SK-N-SH treated with all-trans-retinoic acid at 6 μM for 48 hours (cell line): ENCODE measurements at regions not wholly inside any gene's neighbourhood (a gene's known extent, or its start where the extent isn't known, plus 50 kb on each side); places are given as distances from the start of the nearest gene placed in this dataset.
"Not testable (repeated sequence)": the region's sequence is repeated elsewhere in the genome, so short reads cannot be mapped to it uniquely, and the experiment has no call there.

ENCODE experiments used
- ATAC-seq: fragments of 200-7000 bp; cut with Tn5 transposase; 3 replicates; pipeline ENCODE4 v1.9.1; 2020; ENCODE audit warnings: mild to moderate bottlenecking, moderate library complexity
- ARNTL ChIP-seq: fragments of 450-650 bp; formaldehyde crosslinking; IDR thresholded peaks from 2 replicates; pipeline ENCODE4 v1.5.0; 2020; ENCODE audit warnings: low read depth, mild to moderate bottlenecking, moderate library complexity, borderline replicate concordance
- BACH2 ChIP-seq: fragments of 250-450 bp; sonication (Bioruptor Pico); IDR thresholded peaks from 2 replicates; pipeline ENCODE4 v1.9.0; 2021; ENCODE audit warnings: mild to moderate bottlenecking, borderline replicate concordance
- CSDC2 ChIP-seq: fragments of 250-450 bp; sonication (Bioruptor Pico); IDR thresholded peaks from 2 replicates; pipeline ENCODE4 v1.5.0; 2020; ENCODE audit warnings: mild to moderate bottlenecking, moderate library complexity
- ESRRG ChIP-seq: fragments of 250-450 bp; sonication (Bioruptor Pico); IDR thresholded peaks from 2 replicates; pipeline ENCODE4 v1.6.1; 2021; ENCODE audit warnings: mild to moderate bottlenecking
- GLIS3 ChIP-seq: fragments of 250-450 bp; sonication (Bioruptor Pico); IDR thresholded peaks from 2 replicates; pipeline ENCODE4 v1.5.0; 2020; ENCODE audit warnings: mild to moderate bottlenecking, moderate library complexity
- ISL1 ChIP-seq: fragments of 250-450 bp; sonication (Bioruptor Pico); IDR thresholded peaks from 2 replicates; pipeline ENCODE4 v2.1.2; 2022; ENCODE audit warnings: mild to moderate bottlenecking, moderate library complexity
- OSR1 ChIP-seq: fragments of 250-450 bp; sonication (Bioruptor Pico); IDR thresholded peaks from 2 replicates; pipeline ENCODE4 v1.8.0; 2022; ENCODE audit warnings: moderate library complexity, mild to moderate bottlenecking, inconsistent platforms
- POU6F1 ChIP-seq: fragments of 250-450 bp; sonication (Bioruptor Pico); IDR thresholded peaks from 2 replicates; pipeline ENCODE4 v1.8.0; 2021; ENCODE audit warnings: low read depth, mild to moderate bottlenecking, moderate library complexity, borderline replicate concordance
- PPARA ChIP-seq: fragments of 250-450 bp; sonication (Bioruptor Pico); IDR thresholded peaks from 2 replicates; pipeline ENCODE4 v1.5.0; 2020; ENCODE audit warnings: mild to moderate bottlenecking, borderline replicate concordance
- RARB ChIP-seq: fragments of 250-450 bp; sonication (Bioruptor Pico); IDR thresholded peaks from 2 replicates; pipeline ENCODE4 v1.8.0; 2021; ENCODE audit warnings: mild to moderate bottlenecking, moderate library complexity
- SNAI2 ChIP-seq: fragments of 250-450 bp; sonication (Bioruptor Pico); IDR thresholded peaks from 2 replicates; pipeline ENCODE4 v1.5.0; 2020; ENCODE audit warnings: mild to moderate bottlenecking, moderate library complexity
- TCF4 ChIP-seq: fragments of 250-450 bp; sonication (Bioruptor Pico); IDR thresholded peaks from 2 replicates; pipeline ENCODE4 v1.8.0; 2021; ENCODE audit warnings: mild to moderate bottlenecking, moderate library complexity, borderline replicate concordance
- TOX ChIP-seq: fragments of 250-450 bp; sonication (Bioruptor Pico); IDR thresholded peaks from 2 replicates; pipeline ENCODE4 v1.8.0; 2021; ENCODE audit warnings: mild to moderate bottlenecking, moderate library complexity, borderline replicate concordance
- TSHZ2 ChIP-seq: fragments of 250-450 bp; sonication (Bioruptor Pico); IDR thresholded peaks from 2 replicates; pipeline ENCODE4 v1.5.0; 2020; ENCODE audit warnings: mild to moderate bottlenecking, moderate library complexity
- ZFP3 ChIP-seq: fragments of 250-450 bp; sonication (Bioruptor Pico); IDR thresholded peaks from 2 replicates; pipeline ENCODE4 v1.5.0; 2020; ENCODE audit warnings: mild to moderate bottlenecking, moderate library complexity
- ZNF565 ChIP-seq: fragments of 450-650 bp; formaldehyde crosslinking; conservative IDR thresholded peaks from 2 replicates; pipeline ENCODE4 v1.5.0; 2020; ENCODE audit warnings: low read depth, mild to moderate bottlenecking, moderate library complexity
- ZNF70 ChIP-seq: fragments of 450-650 bp; formaldehyde crosslinking; IDR thresholded peaks from 2 replicates; pipeline ENCODE4 v1.5.0; 2020; ENCODE audit warnings: mild to moderate bottlenecking, moderate library complexity
- ZNF8 ChIP-seq: fragments of 450-650 bp; formaldehyde crosslinking; IDR thresholded peaks from 2 replicates; pipeline ENCODE4 v1.5.0; 2020; ENCODE audit warnings: mild to moderate bottlenecking, moderate library complexity
- TF ChIP-seq, protein P1 (sequence below): fragments of 250-450 bp; sonication (Bioruptor Pico); IDR thresholded peaks from 2 replicates; pipeline ENCODE4 v1.5.1; 2021; ENCODE audit warnings: mild to moderate bottlenecking, moderate library complexity
- TF ChIP-seq, protein P2 (sequence below): fragments of 250-450 bp; sonication (Bioruptor Pico); IDR thresholded peaks from 2 replicates; pipeline ENCODE4 v1.5.1; 2020; ENCODE audit warnings: low read depth, mild to moderate bottlenecking, moderate library complexity

GRCh38 chr13:30063892-30064291 lies 213.5 kb upstream of the UBL3 start (continued):
- TF ChIP-seq GLIS3 (CRISPR knock-in tag): no peak
- no peak for TF ChIP-seq CSDC2 (CRISPR knock-in tag)
- no peak for TF ChIP-seq TOX
- TF ChIP-seq SNAI2: no peak
- TF ChIP-seq, protein P1, sequence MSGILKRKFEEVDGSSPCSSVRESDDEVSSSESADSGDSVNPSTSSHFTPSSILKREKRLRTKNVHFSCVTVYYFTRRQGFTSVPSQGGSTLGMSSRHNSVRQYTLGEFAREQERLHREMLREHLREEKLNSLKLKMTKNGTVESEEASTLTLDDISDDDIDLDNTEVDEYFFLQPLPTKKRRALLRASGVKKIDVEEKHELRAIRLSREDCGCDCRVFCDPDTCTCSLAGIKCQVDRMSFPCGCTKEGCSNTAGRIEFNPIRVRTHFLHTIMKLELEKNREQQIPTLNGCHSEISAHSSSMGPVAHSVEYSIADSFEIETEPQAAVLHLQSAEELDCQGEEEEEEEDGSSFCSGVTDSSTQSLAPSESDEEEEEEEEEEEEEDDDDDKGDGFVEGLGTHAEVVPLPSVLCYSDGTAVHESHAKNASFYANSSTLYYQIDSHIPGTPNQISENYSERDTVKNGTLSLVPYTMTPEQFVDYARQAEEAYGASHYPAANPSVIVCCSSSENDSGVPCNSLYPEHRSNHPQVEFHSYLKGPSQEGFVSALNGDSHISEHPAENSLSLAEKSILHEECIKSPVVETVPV (CRISPR knock-in tag): no peak
- TF ChIP-seq PPARA (CRISPR knock-in tag): no peak
- no peak for TF ChIP-seq POU6F1 (CRISPR knock-in tag)

DNA sequence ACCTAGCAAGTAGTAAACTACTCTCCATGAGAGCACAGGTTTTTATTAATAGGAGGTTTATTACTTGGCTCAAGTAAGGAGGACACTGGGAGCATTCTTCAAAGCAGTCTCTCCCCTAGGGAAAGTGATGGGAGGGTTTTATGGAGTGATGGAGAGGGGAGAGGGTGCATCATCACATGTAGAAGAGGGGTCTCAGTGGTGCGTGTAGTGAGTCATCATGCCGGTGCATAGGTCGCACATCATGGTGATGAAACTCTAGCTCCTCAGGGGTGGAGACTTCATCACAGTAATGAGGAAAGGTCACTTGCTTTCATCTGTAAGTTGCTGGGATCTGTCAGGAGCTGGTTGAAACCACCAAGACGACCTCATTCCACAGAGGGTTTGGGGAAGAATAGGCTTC lies 210.8 kb upstream of the UBL3 start:
- TF ChIP-seq TOX (no peak), CSDC2 (CRISPR knock-in tag) (no peak), ARNTL (CRISPR knock-in tag) (no peak)
- TF ChIP-seq, protein P2, sequence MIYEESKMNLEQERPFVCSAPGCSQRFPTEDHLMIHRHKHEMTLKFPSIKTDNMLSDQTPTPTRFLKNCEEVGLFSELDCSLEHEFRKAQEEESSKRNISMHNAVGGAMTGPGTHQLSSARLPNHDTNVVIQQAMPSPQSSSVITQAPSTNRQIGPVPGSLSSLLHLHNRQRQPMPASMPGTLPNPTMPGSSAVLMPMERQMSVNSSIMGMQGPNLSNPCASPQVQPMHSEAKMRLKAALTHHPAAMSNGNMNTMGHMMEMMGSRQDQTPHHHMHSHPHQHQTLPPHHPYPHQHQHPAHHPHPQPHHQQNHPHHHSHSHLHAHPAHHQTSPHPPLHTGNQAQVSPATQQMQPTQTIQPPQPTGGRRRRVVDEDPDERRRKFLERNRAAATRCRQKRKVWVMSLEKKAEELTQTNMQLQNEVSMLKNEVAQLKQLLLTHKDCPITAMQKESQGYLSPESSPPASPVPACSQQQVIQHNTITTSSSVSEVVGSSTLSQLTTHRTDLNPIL (CRISPR knock-in tag): no peak
- ATAC-seq: no peak

DNA sequence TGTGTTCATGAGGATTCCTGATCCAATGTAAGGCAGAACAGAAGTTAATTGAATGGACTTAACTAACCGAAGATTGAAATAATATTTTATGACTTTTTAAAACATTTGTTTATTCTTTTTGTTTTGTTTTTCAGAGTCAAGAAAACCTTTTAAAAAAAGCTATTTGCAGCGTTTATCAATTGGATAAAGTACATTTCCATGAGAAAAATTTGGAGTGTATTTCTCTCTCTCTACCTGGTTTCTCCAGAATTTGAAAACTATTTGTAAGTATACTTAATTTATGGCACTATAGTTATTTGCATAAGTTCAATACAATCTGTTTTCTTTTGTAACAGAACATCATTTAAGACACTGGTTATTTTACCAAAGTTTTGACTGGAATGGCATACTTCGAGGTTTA lies 208.0 kb upstream of the UBL3 start:
- no peak for ATAC-seq
- TF ChIP-seq ISL1 (CRISPR knock-in tag) (no peak), TSHZ2 (CRISPR knock-in tag) (no peak), TOX (no peak), POU6F1 (CRISPR knock-in tag) (no peak), ZNF70 (CRISPR knock-in tag) (no peak), ZFP3 (no peak), ESRRG (CRISPR knock-in tag) (no peak), GLIS3 (CRISPR knock-in tag) (no peak), TCF4 (no peak), ZNF565 (CRISPR knock-in tag) (no peak), BACH2 (CRISPR knock-in tag) (no peak), CSDC2 (CRISPR knock-in tag) (no peak), OSR1 (no peak), ZNF8 (CRISPR knock-in tag) (no peak), ARNTL (CRISPR knock-in tag) (no peak), RARB (no peak)
- TF ChIP-seq, protein P1 (CRISPR knock-in tag): no peak
- TF ChIP-seq, protein P2 (CRISPR knock-in tag): no peak
- TF ChIP-seq, all 23 proteins: peak for 0

GRCh38 chr13:30054546-30054945 lies 204.1 kb upstream of the UBL3 start:
- not testable (repeated sequence) for ATAC-seq
